Stomach smooth muscle (tissue), 2 donors: ENCODE measurements at regions not wholly inside any gene's neighbourhood (a gene's known extent, or its start where the extent isn't known, plus 50 kb on each side); places are given as distances from the start of the nearest gene placed in this dataset.

ENCODE experiments used
- H3K27ac ChIP-seq: one replicate; pipeline ENCODE4 v1.7.0; 2013; ENCODE audit warnings: mild to moderate bottlenecking, low read length, inconsistent platforms
- H3K27me3 ChIP-seq, 2 donors: one replicate each; pipeline ENCODE4 v1.7.0; 2013; ENCODE audit warnings: low read length in 2 of 2; ENCODE audit not compliant: insufficient read depth in 2 of 2, control insufficient read depth in 1 of 2
- H3K36me3 ChIP-seq, 2 donors: one replicate each; pipeline ENCODE4 v1.7.0; 2013; ENCODE audit warnings: low read length in 2 of 2; ENCODE audit not compliant: control insufficient read depth in 2 of 2, insufficient read depth in 2 of 2
- H3K4me1 ChIP-seq: one replicate; pipeline ENCODE4 v1.7.0; 2013; ENCODE audit warnings: low read length; ENCODE audit not compliant: control insufficient read depth, insufficient read depth
- H3K4me3 ChIP-seq, 2 donors: one replicate each; pipeline ENCODE4 v1.7.0; 2013; ENCODE audit warnings: low read length in 2 of 2
- H3K9ac ChIP-seq, 2 donors: one replicate each; pipeline ENCODE4 v1.7.0; 2013; ENCODE audit warnings: low read length in 2 of 2, mild to moderate bottlenecking in 1 of 2
- H3K9me3 ChIP-seq, 2 donors: one replicate each; pipeline ENCODE4 v1.7.0; 2013; ENCODE audit warnings: low read length in 2 of 2; ENCODE audit not compliant: control insufficient read depth in 2 of 2
- donor health status: healthy.
- donor health status: Pancreatic carcinoma.

- H3K27me3 ChIP-seq, result peaks cover 5% of the 10 kb centered on the region in 2 donors
- no peak overlapping the region for H3K9ac ChIP-seq
- H3K4me1 ChIP-seq, result no peaks in the 10 kb centered on the region
- H3K27ac ChIP-seq, result no peak overlapping the region
- H3K4me3 ChIP-seq, result no peak overlapping the region
- H3K36me3 ChIP-seq, result no peaks in the 10 kb centered on the region
- peaks cover 0 to 4% of the 10 kb centered on the region in 2 donors for H3K9me3 ChIP-seq
Measured at GRCh38 chr6:167494698-167495435, 170.0 kb downstream of the TTLL2 start.

GRCh38 chr6:167495506-167496401, 170.9 kb downstream of the TTLL2 start:
- Histone ChIP-seq H3K27me3 (peaks cover 5% of the 10 kb centered on the region in 2 donors), H3K4me1 (no peaks in the 10 kb centered on the region), H3K36me3 (no peaks in the 10 kb centered on the region), H3K9me3 (peaks cover 0 to 4% of the 10 kb centered on the region in 2 donors), H3K9ac (no peak overlapping the region), H3K27ac (no peak overlapping the region), H3K4me3 (no peak overlapping the region)

- H3K9ac ChIP-seq, result no peak overlapping the region
- H3K4me3 ChIP-seq, result no peak overlapping the region
- peaks cover 0 to 4% of the 10 kb centered on the region in 2 donors for H3K9me3 ChIP-seq
- H3K36me3 ChIP-seq, result no peaks in the 10 kb centered on the region
- H3K4me1 ChIP-seq, result no peaks in the 10 kb centered on the region
- H3K27me3 ChIP-seq, result peaks cover 4 to 5% of the 10 kb centered on the region in 2 donors
- H3K27ac ChIP-seq, result no peak overlapping the region
Measured at GRCh38 chr6:167496707-167497106, 171.8 kb downstream of the TTLL2 start.

GRCh38 chr6:167497428-167498056, 172.7 kb downstream of the TTLL2 start:
- peaks cover 0 to 4% of the 10 kb centered on the region in 2 donors for H3K9me3 ChIP-seq
- H3K36me3 ChIP-seq, result no peaks in the 10 kb centered on the region
- no peak overlapping the region for H3K4me3 ChIP-seq
- H3K27me3 ChIP-seq, result peaks cover 0 to 2% of the 10 kb centered on the region in 2 donors
- H3K4me1 ChIP-seq, result no peaks in the 10 kb centered on the region
- H3K9ac ChIP-seq, result no peak overlapping the region
- H3K27ac ChIP-seq, result no peak overlapping the region

GRCh38 chr6:167499161-167499660, 174.3 kb downstream of the TTLL2 start:
- Histone ChIP-seq H3K4me3 (no peak overlapping the region), H3K9ac (no peak overlapping the region), H3K27me3 (peaks cover 0 to 2% of the 10 kb centered on the region in 2 donors), H3K27ac (no peak overlapping the region), H3K4me1 (no peaks in the 10 kb centered on the region), H3K36me3 (no peaks in the 10 kb centered on the region), H3K9me3 (no peaks in the 10 kb centered on the region)

GRCh38 chr6:167500961-167501360, 176.1 kb downstream of the TTLL2 start:
- H3K4me1 ChIP-seq, result no peaks in the 10 kb centered on the region
- H3K9me3 ChIP-seq, result no peaks in the 10 kb centered on the region
- H3K4me3 ChIP-seq, result no peak overlapping the region
- no peak overlapping the region for H3K9ac ChIP-seq
- H3K36me3 ChIP-seq, result no peaks in the 10 kb centered on the region
- no peak overlapping the region for H3K27ac ChIP-seq
- H3K27me3 ChIP-seq, result peaks cover 0 to 2% of the 10 kb centered on the region in 2 donors

GRCh38 chr6:167501831-167502385, 177.0 kb downstream of the TTLL2 start:
- peaks cover 0 to 2% of the 10 kb centered on the region in 2 donors for H3K27me3 ChIP-seq
- H3K9ac ChIP-seq, result no peak overlapping the region
- no peaks in the 10 kb centered on the region for H3K4me1 ChIP-seq
- H3K27ac ChIP-seq, result no peak overlapping the region
- H3K4me3 ChIP-seq, result no peak overlapping the region
- no peaks in the 10 kb centered on the region for H3K9me3 ChIP-seq
- no peaks in the 10 kb centered on the region for H3K36me3 ChIP-seq

GRCh38 chr6:167502471-167502870, 177.6 kb downstream of the TTLL2 start:
- Histone ChIP-seq H3K9ac (no peak overlapping the region), H3K4me3 (no peak overlapping the region), H3K36me3 (no peaks in the 10 kb centered on the region), H3K27me3 (peaks cover 0 to 2% of the 10 kb centered on the region in 2 donors), H3K9me3 (no peaks in the 10 kb centered on the region), H3K27ac (no peak overlapping the region), H3K4me1 (no peaks in the 10 kb centered on the region)

- Histone ChIP-seq H3K27me3 (peaks cover 0 to 4% of the 10 kb centered on the region in 2 donors), H3K36me3 (no peaks in the 10 kb centered on the region), H3K4me1 (no peaks in the 10 kb centered on the region), H3K4me3 (no peak overlapping the region), H3K27ac (no peak overlapping the region), H3K9ac (no peak overlapping the region), H3K9me3 (no peaks in the 10 kb centered on the region)
Measured at GRCh38 chr6:167504385-167504961, 179.6 kb downstream of the TTLL2 start.

- H3K9me3 ChIP-seq, result no peaks in the 10 kb centered on the region
- no peak overlapping the region for H3K4me3 ChIP-seq
- H3K9ac ChIP-seq, result no peak overlapping the region
- no peak overlapping the region for H3K27ac ChIP-seq
- H3K27me3 ChIP-seq, result peaks cover 3 to 7% of the 10 kb centered on the region in 2 donors
- no peaks in the 10 kb centered on the region for H3K4me1 ChIP-seq
- H3K36me3 ChIP-seq, result no peaks in the 10 kb centered on the region
Measured at GRCh38 chr6:167505199-167505598, 180.3 kb downstream of the TTLL2 start.
